ENCODE measurements at regions not wholly inside any gene's neighbourhood (a gene's known extent, or its start where the extent isn't known, plus 50 kb on each side); places are given as distances from the start of the nearest gene placed in this dataset.

GRCh38 chr13:75194717-75195462 lies 287.1 kb downstream of the TBC1D4 start:
- Mint-ChIP-seq H3K4me3 (no peak overlapping the region), H3K27ac (no peak overlapping the region), H3K9me3 (peaks cover 10% of the 10 kb centered on the region; the same call in 1 of the 2 replicates), H3K27me3 (ENCODE audit: low read depth) (no peaks in the 10 kb centered on the region), H3K36me3 (no peaks in the 10 kb centered on the region), H3K4me1 (no peaks in the 10 kb centered on the region)
- POLR2A ChIA-PET = no interaction called here
- no peak for TF ChIP-seq USF2 (CRISPR knock-in tag; IDR thresholded peaks at IDR 0.05)
- TF ChIP-seq PRRX2 (CRISPR knock-in tag; IDR thresholded peaks at IDR 0.05) = no peak
- no peak for TF ChIP-seq SMAD3 (CRISPR knock-in tag; IDR thresholded peaks at IDR 0.05; ENCODE audit: borderline replicate concordance)
- TF ChIP-seq ZNF232 (CRISPR knock-in tag; IDR thresholded peaks at IDR 0.05) = no peak
- ATAC-seq (no peak), DNase-seq (ENCODE audit: low spot score) (no peak)
- CTCF ChIA-PET = interaction anchor here (1.3 kb wide), 2 partner anchors 24 to 25 kb away, joined by 3 to 6 read pairs; no protein-coding TSS in a partner anchor

- H3K4me3 Mint-ChIP-seq = no peak overlapping the region
- H3K36me3 Mint-ChIP-seq = peaks cover 20% of the 10 kb centered on the region
- ChIA-PET CTCF (no interaction called here), POLR2A (interaction anchor here (0.5 kb wide), 1 partner anchor 22 kb away, joined by 4 read pairs; no protein-coding TSS in a partner anchor)
- H3K4me1 Mint-ChIP-seq = no peaks in the 10 kb centered on the region
- ATAC-seq = no peak
- peaks cover 43% of the 10 kb centered on the region for H3K9me3 Mint-ChIP-seq
- no peak overlapping the region for H3K27ac Mint-ChIP-seq
- H3K27me3 Mint-ChIP-seq (ENCODE audit: low read depth) = peaks cover 3% of the 10 kb centered on the region
- DNase-seq (ENCODE audit: low spot score) = no peak
- TF ChIP-seq NFE2L1 (CRISPR knock-in tag; IDR thresholded peaks at IDR 0.05) (no peak), E2F1 (CRISPR knock-in tag; IDR thresholded peaks at IDR 0.05) (no peak), FOXP1 (CRISPR knock-in tag; IDR thresholded peaks at IDR 0.05; ENCODE audit: borderline replicate concordance) (no peak), ZNF232 (CRISPR knock-in tag; IDR thresholded peaks at IDR 0.05) (no peak), E2F5 (CRISPR knock-in tag; IDR thresholded peaks at IDR 0.05) (no peak), E2F4 (CRISPR knock-in tag; IDR thresholded peaks at IDR 0.05; ENCODE audit: borderline replicate concordance, low read depth) (no peak), ZNF396 (CRISPR knock-in tag; IDR thresholded peaks at IDR 0.05; ENCODE audit: borderline replicate concordance) (no peak), ATF3 (CRISPR knock-in tag; conservative IDR thresholded peaks at IDR 0.05) (no peak), RELA (CRISPR knock-in tag; IDR thresholded peaks at IDR 0.05; ENCODE audit: borderline replicate concordance) (no peak), ETV6 (CRISPR knock-in tag; IDR thresholded peaks at IDR 0.05) (no peak), ZNF263 (CRISPR knock-in tag; IDR thresholded peaks at IDR 0.05; ENCODE audit: low read depth) (no peak), EMX1 (CRISPR knock-in tag; IDR thresholded peaks at IDR 0.05) (no peak), SP1 (CRISPR knock-in tag; conservative IDR thresholded peaks at IDR 0.05) (no peak), SOX15 (CRISPR knock-in tag; IDR thresholded peaks at IDR 0.05) (no peak)
Observed at GRCh38 chr13:75186379-75186778, 295.6 kb downstream of the TBC1D4 start.

GRCh38 chr13:75181906-75182305 lies 300.1 kb downstream of the TBC1D4 start:
- peaks cover 36% of the 10 kb centered on the region for H3K9me3 Mint-ChIP-seq
- ChIA-PET POLR2A (no interaction called here), CTCF (no interaction called here)
- DNase-seq (ENCODE audit: low spot score) (no peak), ATAC-seq (no peak)
- peaks cover 22% of the 10 kb centered on the region for H3K36me3 Mint-ChIP-seq
- H3K27ac Mint-ChIP-seq = no peak overlapping the region
- no peak overlapping the region for H3K4me3 Mint-ChIP-seq
- H3K27me3 Mint-ChIP-seq (ENCODE audit: low read depth) = peaks cover 3% of the 10 kb centered on the region
- H3K4me1 Mint-ChIP-seq = no peaks in the 10 kb centered on the region
- TF ChIP-seq MXD4 (CRISPR knock-in tag; IDR thresholded peaks at IDR 0.05; ENCODE audit: borderline replicate concordance) (no peak), ZNF121 (CRISPR knock-in tag; IDR thresholded peaks at IDR 0.05) (no peak), E2F5 (CRISPR knock-in tag; IDR thresholded peaks at IDR 0.05) (no peak), ZBTB43 (CRISPR knock-in tag; IDR thresholded peaks at IDR 0.05) (no peak), FOXP1 (CRISPR knock-in tag; IDR thresholded peaks at IDR 0.05; ENCODE audit: borderline replicate concordance) (no peak), NR1H2 (CRISPR knock-in tag; IDR thresholded peaks at IDR 0.05) (no peak), ZBTB21 (CRISPR knock-in tag; IDR thresholded peaks at IDR 0.05; ENCODE audit: borderline replicate concordance) (no peak), JAZF1 (CRISPR knock-in tag; IDR thresholded peaks at IDR 0.05) (no peak), ETV6 (CRISPR knock-in tag; IDR thresholded peaks at IDR 0.05) (no peak), E2F1 (CRISPR knock-in tag; IDR thresholded peaks at IDR 0.05) (no peak), ZNF416 (CRISPR knock-in tag; IDR thresholded peaks at IDR 0.05) (no peak), ATF3 (CRISPR knock-in tag; conservative IDR thresholded peaks at IDR 0.05) (no peak)

Data from WTC11 (cell line).